C1 segment of cervical spinal cord (tissue), 14 donors: ENCODE measurements at regions not wholly inside any gene's neighbourhood (a gene's known extent, or its start where the extent isn't known, plus 50 kb on each side); places are given as distances from the start of the nearest gene placed in this dataset.
A peak's percentile ranks its signal among the peaks of the same experiment; 100 is the strongest.

ENCODE experiments used
- DNase-seq, 14 donors: peaks; one replicate each; lab custom pipeline; 2025; lab: John Stamatoyannopoulos, UW

- no peak for DNase-seq
These were observed 1350.7 kb downstream of the ZPLD1 start for GRCh38 chr3:103785537-103785936.

- no peak for DNase-seq
These were observed 1351.5 kb downstream of the ZPLD1 start for GRCh38 chr3:103786296-103786695.

GRCh38 chr3:103787164-103787871, 1352.5 kb downstream of the ZPLD1 start:
- DNase-seq, result no peak

- no peak for DNase-seq
These were observed 1353.1 kb downstream of the ZPLD1 start for GRCh38 chr3:103787879-103788278.

GRCh38 chr3:103791786-103792515, 1357.1 kb downstream of the ZPLD1 start:
- no peak for DNase-seq

- DNase-seq, result no peak
These were observed 1359.8 kb downstream of the ZPLD1 start for GRCh38 chr3:103794656-103795055.

GRCh38 chr3:103796068-103796467, 1361.3 kb downstream of the ZPLD1 start:
- no peak for DNase-seq

- DNase-seq, result no peak
These were observed 1369.0 kb downstream of the ZPLD1 start for GRCh38 chr3:103803787-103804186.

GRCh38 chr3:103810167-103810566, 1375.4 kb downstream of the ZPLD1 start:
- DNase-seq, result no peak

GRCh38 chr3:103813955-103814354, 1379.1 kb downstream of the ZPLD1 start:
- peak in 1 of 14 donors; percentile 2 for DNase-seq

- no peak for DNase-seq
These were observed 1383.6 kb downstream of the ZPLD1 start for GRCh38 chr3:103818398-103818797.

GRCh38 chr3:103818800-103819199, 1384.0 kb downstream of the ZPLD1 start:
- no peak for DNase-seq

- DNase-seq, result no peak
These were observed 1390.8 kb downstream of the ZPLD1 start for GRCh38 chr3:103825586-103825985.

GRCh38 chr3:103829723-103830326, 1395.0 kb downstream of the ZPLD1 start:
- DNase-seq, result no peak

- no peak for DNase-seq
These were observed 1412.6 kb downstream of the ZPLD1 start for GRCh38 chr3:103847081-103848062.

- no peak for DNase-seq
These were observed 1417.0 kb downstream of the ZPLD1 start for GRCh38 chr3:103851793-103852192.

- DNase-seq, result no peak
These were observed 1427.6 kb downstream of the ZPLD1 start for GRCh38 chr3:103862415-103862814.

- DNase-seq, result no peak
These were observed 1428.6 kb downstream of the ZPLD1 start for GRCh38 chr3:103863381-103863780.

- no peak for DNase-seq
These were observed 1431.3 kb downstream of the ZPLD1 start for GRCh38 chr3:103866113-103866512.

- no peak for DNase-seq
These were observed 1438.2 kb downstream of the ZPLD1 start for GRCh38 chr3:103873021-103873420.

- DNase-seq, result no peak
These were observed 1439.2 kb downstream of the ZPLD1 start for GRCh38 chr3:103873897-103874545.
